ENCODE measurements at regions not wholly inside any gene's neighbourhood (a gene's known extent, or its start where the extent isn't known, plus 50 kb on each side); places are given as distances from the start of the nearest gene placed in this dataset.

GRCh38 chr12:90181216-90181615 is 472.6 kb upstream of the ATP2B1 start:
- TF ChIP-seq CTCF (IDR thresholded peaks at IDR 0.05; ENCODE audit: low read depth, low read length, missing input control): no peak
- TF ChIP-seq MAX (IDR thresholded peaks at IDR 0.05): no peak
- TF ChIP-seq GABPA (IDR thresholded peaks at IDR 0.05 in 1 of 2, conservative IDR thresholded peaks at IDR 0.05 in 1 of 2): no peak
- no peak for TF ChIP-seq REST (IDR thresholded peaks at IDR 0.05)
- no peak for TF ChIP-seq SP1 (IDR thresholded peaks at IDR 0.05)
- TF ChIP-seq YY1 (IDR thresholded peaks at IDR 0.05): no peak
- TF ChIP-seq RAD21 (IDR thresholded peaks at IDR 0.05): no peak
- TF ChIP-seq JUND (IDR thresholded peaks at IDR 0.05): no peak
- TF ChIP-seq TAF1 (conservative IDR thresholded peaks at IDR 0.05): no peak
- no peak for TF ChIP-seq FOXA1 (IDR thresholded peaks at IDR 0.05)
- no peak for TF ChIP-seq ZBTB33 (IDR thresholded peaks at IDR 0.05)
- no peak for TF ChIP-seq HNF4G (IDR thresholded peaks at IDR 0.05)
